Upper lobe of right lung (tissue), 1 donor: ENCODE measurements at regions not wholly inside any gene's neighbourhood (a gene's known extent, or its start where the extent isn't known, plus 50 kb on each side); places are given as distances from the start of the nearest gene placed in this dataset.

Experiments used
- ATAC-seq: fragments of 200-7000 bp; cut with Tn5 transposase; one replicate; pipeline ENCODE4 v1.9.1; 2020; ENCODE audit warnings: mild to moderate bottlenecking, moderate library complexity
- DNase-seq: peaks from one replicate; pipeline ENCODE4 v3.0.0-alpha.2; 2020
- H3K27ac ChIP-seq: fragments of 200-600 bp; one replicate; pipeline ENCODE4 v1.8.0; 2022
- H3K27me3 ChIP-seq: fragments of 200-600 bp; one replicate; pipeline ENCODE4 v1.8.0; 2022; ENCODE audit warnings: mild to moderate bottlenecking
- H3K36me3 ChIP-seq: fragments of 200-600 bp; one replicate; pipeline ENCODE4 v1.8.0; 2022
- H3K4me1 ChIP-seq: fragments of 200-600 bp; one replicate; pipeline ENCODE4 v1.8.0; 2022
- H3K4me3 ChIP-seq: fragments of 200-600 bp; one replicate; pipeline ENCODE4 v1.8.0; 2022; ENCODE audit warnings: mild to moderate bottlenecking
- H3K9me3 ChIP-seq: fragments of 200-600 bp; one replicate; pipeline ENCODE4 v1.8.0; 2022
- intact Hi-C: fragments of 100-400 bp; cut with DNase I; formaldehyde crosslinking; loops from one replicate; pipeline ENCODE4 v1.11.0; 2022
- TF ChIP-seq, protein P1 (sequence below): fragments of 200-600 bp; IDR thresholded peaks from one replicate; pipeline ENCODE4 v1.8.0; 2022; ENCODE audit warnings: antibody characterized with exemption
- donor health status: DM: no; HTN: yes; CAD: no; lungs with severe emphysema.

DNA sequence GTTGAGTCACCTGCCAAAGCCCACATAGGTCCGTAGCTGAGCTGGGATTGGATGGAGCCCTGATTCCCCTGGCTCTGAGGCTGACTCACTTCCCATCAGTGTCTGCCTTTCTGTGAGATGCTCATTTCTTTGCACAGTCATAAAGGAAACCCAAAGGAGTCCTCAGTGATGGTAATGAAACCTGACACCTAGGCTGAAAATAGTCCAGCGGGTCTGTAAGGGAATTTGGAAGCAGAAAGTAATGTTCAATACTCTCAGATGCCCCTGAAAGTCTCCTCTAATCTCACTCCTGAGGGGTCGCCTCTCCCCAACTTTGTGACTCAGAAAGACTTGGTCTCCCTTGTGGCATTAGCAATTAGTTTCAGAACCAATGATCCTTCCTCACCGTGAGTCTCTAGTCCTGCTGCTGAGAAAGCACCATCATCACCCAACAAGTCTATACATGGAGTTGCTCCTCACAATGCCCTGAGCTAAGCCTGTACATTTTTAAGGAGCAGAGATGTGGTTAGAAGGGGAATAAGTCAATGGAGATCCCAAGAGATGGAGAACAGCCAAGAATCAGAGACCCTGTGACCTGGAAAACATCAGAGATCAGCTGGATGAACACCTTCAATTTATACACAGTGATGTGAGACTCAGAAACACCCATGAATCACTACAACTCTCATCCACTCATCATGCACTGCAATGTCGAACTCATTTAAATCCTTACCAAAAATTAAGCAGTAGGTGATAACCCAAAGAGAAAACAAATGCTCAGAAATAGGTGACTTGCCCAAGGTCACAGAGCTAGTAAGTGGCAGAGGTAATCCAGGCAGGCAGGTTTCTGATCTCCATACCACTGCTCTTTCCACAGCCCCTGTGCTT lies 219.0 kb upstream of the CPEB2 start:
- no peak overlapping the region for H3K4me3 ChIP-seq
- H3K27me3 ChIP-seq, result no peaks in the 10 kb centered on the region

DNA sequence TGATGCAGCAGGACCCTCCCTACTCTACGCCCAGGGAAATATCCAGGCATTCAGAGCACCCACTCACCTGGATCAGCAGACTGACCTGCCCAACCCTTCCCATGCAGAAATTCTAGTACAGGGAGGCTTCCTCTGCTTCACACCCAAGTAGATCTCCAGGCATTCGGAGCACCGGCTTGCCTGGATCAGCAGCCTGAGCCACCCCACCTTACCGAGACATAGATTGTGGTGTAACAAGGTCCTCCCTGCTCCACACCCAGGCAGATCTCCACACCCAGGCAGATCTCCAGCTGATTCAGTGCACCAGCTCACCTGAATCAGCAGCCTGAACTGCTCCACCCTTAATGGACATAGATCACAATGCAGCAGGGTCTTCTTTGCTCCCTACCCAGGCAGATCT lies 215.1 kb upstream of the CPEB2 start:
- DNase-seq, result no peak
- Histone ChIP-seq H3K27me3 (no peaks in the 10 kb centered on the region), H3K4me1 (no peaks in the 10 kb centered on the region), H3K36me3 (no peaks in the 10 kb centered on the region), H3K27ac (no peak overlapping the region), H3K9me3 (no peaks in the 10 kb centered on the region), H3K4me3 (no peak overlapping the region)
- intact Hi-C loops, result no loop called here
- TF ChIP-seq, protein P1, sequence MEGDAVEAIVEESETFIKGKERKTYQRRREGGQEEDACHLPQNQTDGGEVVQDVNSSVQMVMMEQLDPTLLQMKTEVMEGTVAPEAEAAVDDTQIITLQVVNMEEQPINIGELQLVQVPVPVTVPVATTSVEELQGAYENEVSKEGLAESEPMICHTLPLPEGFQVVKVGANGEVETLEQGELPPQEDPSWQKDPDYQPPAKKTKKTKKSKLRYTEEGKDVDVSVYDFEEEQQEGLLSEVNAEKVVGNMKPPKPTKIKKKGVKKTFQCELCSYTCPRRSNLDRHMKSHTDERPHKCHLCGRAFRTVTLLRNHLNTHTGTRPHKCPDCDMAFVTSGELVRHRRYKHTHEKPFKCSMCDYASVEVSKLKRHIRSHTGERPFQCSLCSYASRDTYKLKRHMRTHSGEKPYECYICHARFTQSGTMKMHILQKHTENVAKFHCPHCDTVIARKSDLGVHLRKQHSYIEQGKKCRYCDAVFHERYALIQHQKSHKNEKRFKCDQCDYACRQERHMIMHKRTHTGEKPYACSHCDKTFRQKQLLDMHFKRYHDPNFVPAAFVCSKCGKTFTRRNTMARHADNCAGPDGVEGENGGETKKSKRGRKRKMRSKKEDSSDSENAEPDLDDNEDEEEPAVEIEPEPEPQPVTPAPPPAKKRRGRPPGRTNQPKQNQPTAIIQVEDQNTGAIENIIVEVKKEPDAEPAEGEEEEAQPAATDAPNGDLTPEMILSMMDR, result no peak
- ATAC-seq, result no peak

More for the DNA sequence above, 219.0 kb upstream of the CPEB2 start:
- TF ChIP-seq, protein P1, result no peak
- H3K4me1 ChIP-seq, result no peaks in the 10 kb centered on the region
- intact Hi-C loops, result no loop called here
- ATAC-seq (no peak), DNase-seq (no peak)
- no peak overlapping the region for H3K27ac ChIP-seq
- no peaks in the 10 kb centered on the region for H3K9me3 ChIP-seq
- no peaks in the 10 kb centered on the region for H3K36me3 ChIP-seq

DNA sequence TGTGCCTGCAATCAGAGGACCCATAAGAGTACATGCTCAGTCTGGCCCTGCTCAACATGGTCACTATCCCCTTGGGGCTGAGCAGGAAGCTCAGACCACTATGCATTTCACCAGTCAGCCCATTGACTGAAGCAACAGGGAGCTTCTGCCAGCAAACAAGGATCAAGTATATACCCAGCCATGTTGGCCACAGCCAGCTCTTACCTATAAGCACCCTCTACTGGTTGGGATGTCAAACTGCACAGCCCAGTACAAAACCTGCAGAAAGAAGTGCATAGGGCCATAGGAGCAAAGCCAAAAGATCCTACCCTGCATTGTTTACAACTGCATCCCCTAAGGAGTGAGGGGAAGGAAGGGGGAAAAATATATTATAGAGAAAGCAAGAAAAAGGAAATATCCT lies 214.4 kb upstream of the CPEB2 start:
- H3K36me3 ChIP-seq, result no peaks in the 10 kb centered on the region
- no peaks in the 10 kb centered on the region for H3K27me3 ChIP-seq
- no peak for DNase-seq
- no peak overlapping the region for H3K4me3 ChIP-seq
- intact Hi-C loops, result no loop called here
- no peak overlapping the region for H3K27ac ChIP-seq
- TF ChIP-seq, protein P1, result peak; percentile 49
- H3K9me3 ChIP-seq, result no peaks in the 10 kb centered on the region
- no peaks in the 10 kb centered on the region for H3K4me1 ChIP-seq
- peak; percentile 87 for ATAC-seq

DNA sequence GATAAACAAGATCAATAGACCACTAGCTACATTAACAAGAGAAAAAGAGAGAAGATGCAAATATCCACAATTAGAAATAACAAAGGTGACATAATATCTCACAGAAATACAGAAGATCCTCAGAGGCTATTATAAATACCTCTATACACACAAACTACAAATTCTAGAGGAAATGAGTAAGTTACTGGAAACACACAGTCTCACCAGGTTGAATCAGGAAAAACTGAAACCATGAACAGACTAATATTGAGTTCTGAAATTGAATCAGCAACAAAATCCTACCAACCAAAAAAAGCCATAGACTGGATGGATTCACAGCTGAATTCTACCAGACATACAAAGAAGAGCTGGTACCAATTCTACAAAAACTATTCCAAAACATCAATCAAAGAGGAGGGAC lies 211.8 kb upstream of the CPEB2 start:
- intact Hi-C loops, result no loop called here
- DNase-seq (no peak), ATAC-seq (no peak)
- no peaks in the 10 kb centered on the region for H3K4me1 ChIP-seq
- no peak overlapping the region for H3K4me3 ChIP-seq
- TF ChIP-seq, protein P1, result no peak
- no peaks in the 10 kb centered on the region for H3K36me3 ChIP-seq
- H3K27ac ChIP-seq, result no peak overlapping the region
- H3K27me3 ChIP-seq, result no peaks in the 10 kb centered on the region
- no peaks in the 10 kb centered on the region for H3K9me3 ChIP-seq

DNA sequence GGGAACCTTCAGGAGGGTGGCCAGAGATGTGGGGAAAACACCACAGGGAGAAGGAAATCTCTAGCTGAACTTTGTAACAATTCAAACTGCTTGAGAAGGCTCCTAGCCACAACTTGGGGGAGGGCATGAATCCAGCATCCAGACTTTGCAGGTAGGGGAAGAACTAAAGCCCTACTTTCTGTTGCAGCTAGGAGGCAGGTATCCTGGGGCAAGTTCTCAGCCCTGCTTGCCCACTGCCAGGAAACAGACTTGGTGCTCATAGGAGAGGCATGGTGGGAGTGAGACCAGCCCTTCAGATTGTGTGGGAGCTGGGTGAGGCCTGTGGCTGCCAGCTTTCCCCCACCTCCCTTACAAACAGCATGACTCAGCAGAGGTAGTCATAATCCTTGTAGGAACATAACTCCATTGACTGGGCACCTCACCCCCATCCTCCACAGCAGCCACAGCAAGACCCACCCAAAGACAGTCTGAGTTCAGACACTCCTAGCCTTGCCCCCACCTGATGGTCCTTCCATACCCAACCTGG lies 209.5 kb upstream of the CPEB2 start:
- ATAC-seq (no peak), DNase-seq (no peak)
- intact Hi-C loops, result no loop called here
- no peaks in the 10 kb centered on the region for H3K9me3 ChIP-seq
- no peaks in the 10 kb centered on the region for H3K4me1 ChIP-seq
- TF ChIP-seq, protein P1, result no peak
- H3K27ac ChIP-seq, result no peak overlapping the region
- H3K36me3 ChIP-seq, result no peaks in the 10 kb centered on the region
- no peaks in the 10 kb centered on the region for H3K27me3 ChIP-seq
- no peak overlapping the region for H3K4me3 ChIP-seq
